Right renal pelvis (tissue), 4 donors: ENCODE measurements at regions not wholly inside any gene's neighbourhood (a gene's known extent, or its start where the extent isn't known, plus 50 kb on each side); places are given as distances from the start of the nearest gene placed in this dataset.

ENCODE experiments used
- DNase-seq, 4 donors: peaks; one replicate each; pipeline ENCODE4 v3.0.0-alpha.2; 2013; ENCODE audit warnings: low read depth in 4 of 4, low spot score in 3 of 4, missing footprints in 1 of 4

GRCh38 chr7:54846273-54846672, 87.3 kb upstream of the SEC61G start:
- no peak for DNase-seq

- no peak for DNase-seq
These were observed 88.9 kb upstream of the SEC61G start for GRCh38 chr7:54847921-54848320.

GRCh38 chr7:54856856-54857255, 97.8 kb upstream of the SEC61G start:
- DNase-seq: no peak

GRCh38 chr7:54857294-54857693, 98.3 kb upstream of the SEC61G start:
- DNase-seq: no peak

GRCh38 chr7:54858008-54858692, 99.1 kb upstream of the SEC61G start:
- DNase-seq: no peak

- no peak for DNase-seq
These were observed 100.1 kb upstream of the SEC61G start for GRCh38 chr7:54859066-54859465.

DNA sequence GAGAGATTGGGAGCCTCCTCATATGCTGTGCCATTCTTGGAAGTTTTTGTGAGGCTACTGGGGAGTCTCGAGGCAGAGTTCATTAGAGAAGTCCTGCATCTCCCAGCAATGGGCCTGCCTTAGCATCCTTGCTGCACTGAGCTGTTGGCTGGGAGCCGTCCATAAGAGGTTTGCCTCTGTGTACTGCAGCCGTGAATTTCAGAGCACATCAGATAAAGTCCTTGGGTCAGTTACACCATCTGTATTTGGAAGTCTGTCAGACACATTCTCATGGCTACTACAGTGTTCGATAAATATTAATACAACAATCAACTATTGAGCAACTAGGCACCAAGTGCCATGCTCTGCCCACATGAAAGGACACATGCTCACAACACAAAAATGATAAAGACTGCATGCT, 100.5 kb upstream of the SEC61G start:
- DNase-seq: no peak

DNA sequence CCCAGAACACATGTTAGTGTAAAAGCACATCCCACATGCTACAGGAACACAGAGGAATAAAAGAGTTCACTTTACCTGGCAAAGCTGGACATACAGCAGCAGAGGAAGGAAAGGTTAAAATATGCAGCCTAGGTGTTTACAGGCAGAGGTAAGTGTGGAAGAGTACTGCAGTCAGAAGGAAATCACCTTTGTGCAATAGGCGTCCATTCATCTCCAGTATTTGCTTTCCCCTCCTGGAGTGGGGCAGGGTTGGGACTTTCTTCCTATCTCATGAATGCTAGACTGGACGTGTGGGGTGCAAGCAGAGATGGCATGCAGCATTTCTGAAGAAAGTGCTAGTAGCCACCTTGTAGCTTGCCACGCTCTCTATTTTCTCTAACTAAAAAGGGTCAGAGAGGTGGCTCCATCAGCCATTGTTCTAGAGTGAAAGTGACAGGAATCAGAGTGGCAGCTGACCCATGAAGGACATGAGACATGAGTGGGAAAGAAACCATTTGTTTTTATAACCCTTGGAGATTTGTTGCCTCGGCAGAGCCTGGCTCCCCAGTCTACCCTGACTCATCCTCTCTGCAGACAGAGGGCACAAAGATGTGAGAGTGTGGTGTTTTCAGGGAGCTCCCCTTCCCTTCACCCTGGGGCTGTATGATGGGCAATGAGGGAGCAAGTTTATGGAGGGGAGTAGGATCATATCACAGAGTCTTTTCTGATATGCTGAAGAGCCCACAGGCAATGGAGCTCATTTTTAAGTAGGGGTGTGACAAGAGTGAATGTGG, 101.2 kb upstream of the SEC61G start:
- DNase-seq: no peak

- no peak for DNase-seq
These were observed 101.8 kb upstream of the SEC61G start for GRCh38 chr7:54860843-54861242.

DNA sequence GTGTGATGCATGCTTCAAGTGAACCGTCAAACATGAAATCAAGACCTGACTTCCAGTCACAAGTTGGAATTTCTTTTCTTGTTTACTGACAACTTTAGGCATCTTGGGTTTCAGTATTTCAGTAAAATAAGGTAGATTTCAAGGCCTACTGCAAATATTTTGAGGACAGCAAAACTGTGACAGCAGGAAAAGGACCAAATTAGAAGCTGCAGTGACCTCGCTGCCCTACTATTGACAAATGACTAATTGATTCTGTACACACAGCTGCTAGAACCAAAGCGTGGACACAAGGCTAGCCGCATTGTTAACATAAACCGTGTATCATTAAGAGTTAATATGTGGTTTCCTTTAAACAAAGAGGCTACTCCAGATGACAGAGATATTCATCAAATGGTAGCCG, 105.7 kb upstream of the SEC61G start:
- no peak for DNase-seq

DNA sequence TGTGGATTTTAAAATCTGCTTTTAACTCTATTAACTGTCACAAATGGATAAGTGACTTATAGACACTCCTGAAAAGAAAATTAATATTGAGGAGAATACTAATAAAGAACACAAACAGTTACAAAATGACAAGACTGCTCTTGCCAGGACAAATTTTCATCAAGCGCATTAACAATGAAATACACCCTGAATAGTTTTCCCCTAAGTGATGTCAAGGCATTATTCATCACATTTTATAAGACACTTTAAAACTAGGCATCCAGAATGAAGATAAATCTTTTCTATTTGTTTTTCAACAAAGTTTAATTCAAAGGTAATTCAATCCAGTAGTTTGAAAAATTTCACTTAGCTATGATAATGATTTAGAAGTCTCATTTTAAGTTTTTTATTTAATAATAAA, 110.5 kb upstream of the SEC61G start:
- no peak for DNase-seq

GRCh38 chr7:54874804-54875203, 115.8 kb upstream of the SEC61G start:
- no peak for DNase-seq

DNA sequence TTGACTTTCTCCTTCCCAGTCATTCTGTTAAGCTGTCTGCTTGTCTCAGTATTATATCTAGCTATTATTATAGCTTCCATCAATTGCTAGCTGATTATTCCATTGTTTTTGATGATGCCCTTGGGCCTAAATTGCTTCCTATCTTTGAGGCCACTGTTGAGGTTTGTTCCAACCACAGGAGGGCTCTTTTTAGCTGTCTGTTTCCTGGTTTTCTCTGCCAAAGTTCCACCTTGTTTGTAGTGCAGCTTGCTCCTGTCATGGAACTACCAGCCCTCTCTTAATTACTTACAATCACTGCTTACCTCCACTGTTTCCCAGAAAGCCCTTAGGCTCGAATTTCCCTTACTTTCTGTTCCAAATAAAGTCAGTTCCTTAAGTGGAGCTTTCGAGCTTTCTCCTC, 118.7 kb upstream of the SEC61G start:
- no peak for DNase-seq

DNA sequence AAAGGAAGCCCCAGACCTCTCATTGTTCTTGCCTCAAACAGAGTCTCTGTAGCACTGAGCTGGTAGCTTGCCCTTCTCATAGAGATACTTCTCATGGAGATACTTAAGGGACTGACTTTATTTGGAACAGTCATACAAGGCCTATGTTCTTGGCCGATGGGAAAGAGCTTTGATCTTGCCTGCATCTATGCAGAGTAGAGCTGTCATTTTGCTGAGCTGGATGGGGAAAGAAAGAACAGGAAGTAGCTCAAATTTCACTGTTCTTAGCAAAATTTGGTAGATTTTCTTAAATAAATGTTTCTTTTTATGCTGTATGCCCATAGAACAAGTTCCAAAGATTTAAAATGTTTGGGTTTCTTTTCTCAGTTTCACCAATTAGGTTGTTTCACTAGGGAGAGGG, 119.3 kb upstream of the SEC61G start:
- no peak for DNase-seq

- no peak for DNase-seq
These were observed 120.8 kb upstream of the SEC61G start for GRCh38 chr7:54879776-54880175.

DNA sequence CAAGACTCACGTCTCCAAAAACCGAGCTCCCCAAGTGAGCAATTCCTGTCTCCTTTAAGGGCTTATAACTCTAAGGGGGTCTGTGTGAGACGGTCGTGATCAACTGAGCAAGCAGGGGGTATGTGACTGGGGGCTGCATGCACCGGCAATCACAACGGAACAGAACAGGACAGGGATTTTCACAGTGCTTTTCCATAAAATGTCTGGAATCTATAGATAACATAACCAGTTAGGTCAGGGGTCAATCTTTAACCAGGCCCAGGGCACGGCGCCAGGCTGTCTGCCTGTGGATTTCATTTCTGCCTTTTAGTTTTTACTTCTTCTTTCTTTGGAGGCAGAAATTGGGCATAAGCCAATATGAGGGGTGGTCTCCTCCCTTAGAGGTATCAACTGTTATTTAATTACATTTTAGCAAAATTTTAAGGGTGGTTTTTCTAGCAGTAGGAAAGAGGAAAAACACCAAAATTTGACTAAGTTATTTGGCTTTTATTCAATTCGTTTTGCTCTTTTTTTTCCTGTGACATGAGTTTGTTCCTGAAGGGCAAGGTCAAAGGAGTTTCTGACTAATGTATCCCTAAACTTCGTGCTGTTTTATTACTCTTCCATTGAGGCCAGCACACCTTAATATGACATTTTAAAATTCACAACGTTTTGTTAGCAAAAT, 121.4 kb upstream of the SEC61G start:
- DNase-seq: no peak

DNA sequence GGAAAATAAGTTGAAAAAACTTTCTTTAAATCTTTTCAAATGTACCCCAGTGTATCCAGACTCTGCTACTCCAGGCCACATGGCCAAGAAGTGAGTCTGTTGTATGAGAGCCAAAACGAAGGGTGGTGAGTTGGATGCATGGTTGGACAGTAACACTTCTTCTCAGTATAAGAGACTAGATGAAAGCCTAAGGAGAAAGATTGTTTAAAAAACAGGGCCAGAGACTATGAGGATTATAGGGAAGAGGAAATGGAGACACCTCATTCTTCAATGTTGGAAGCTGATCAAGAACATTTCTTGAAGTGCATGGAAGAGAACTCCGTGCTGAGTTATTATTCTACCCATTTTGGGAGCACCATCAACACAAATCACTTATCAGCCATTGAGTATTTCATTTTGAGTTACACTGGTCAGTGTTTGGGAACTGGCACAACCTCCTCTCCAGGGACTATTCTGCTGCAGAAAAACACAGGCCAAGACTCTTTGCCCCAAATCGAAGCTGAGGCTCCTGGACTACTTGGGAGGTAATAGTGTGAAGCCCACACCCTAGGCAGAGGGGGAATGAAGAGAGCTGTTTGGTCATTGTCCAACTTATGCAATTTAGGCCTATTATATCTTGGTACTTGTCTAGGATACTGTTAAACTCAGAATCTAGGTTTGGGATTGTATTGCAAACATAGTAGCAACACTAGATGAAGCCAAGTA, 123.0 kb upstream of the SEC61G start:
- DNase-seq: no peak

DNA sequence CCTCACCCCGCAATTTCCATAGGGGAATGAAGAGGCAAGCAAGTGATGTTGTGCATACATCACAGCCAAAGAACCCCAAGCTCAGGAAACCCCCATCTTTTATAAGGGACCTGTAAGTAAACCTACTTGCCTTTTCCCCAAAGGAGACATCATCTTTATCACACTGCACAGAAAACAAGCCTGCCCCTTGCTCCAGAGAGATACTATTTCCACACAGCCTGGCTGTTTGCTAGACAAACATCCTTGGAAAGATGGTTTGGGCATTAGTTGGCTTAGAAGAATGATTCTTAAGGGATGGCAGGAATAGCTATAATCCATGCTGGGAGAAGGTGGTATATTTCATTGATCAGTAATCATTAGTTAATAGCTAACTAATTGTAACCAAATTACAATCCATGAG, 123.7 kb upstream of the SEC61G start:
- DNase-seq: no peak

GRCh38 chr7:54883576-54883975, 124.6 kb upstream of the SEC61G start:
- DNase-seq: no peak

DNA sequence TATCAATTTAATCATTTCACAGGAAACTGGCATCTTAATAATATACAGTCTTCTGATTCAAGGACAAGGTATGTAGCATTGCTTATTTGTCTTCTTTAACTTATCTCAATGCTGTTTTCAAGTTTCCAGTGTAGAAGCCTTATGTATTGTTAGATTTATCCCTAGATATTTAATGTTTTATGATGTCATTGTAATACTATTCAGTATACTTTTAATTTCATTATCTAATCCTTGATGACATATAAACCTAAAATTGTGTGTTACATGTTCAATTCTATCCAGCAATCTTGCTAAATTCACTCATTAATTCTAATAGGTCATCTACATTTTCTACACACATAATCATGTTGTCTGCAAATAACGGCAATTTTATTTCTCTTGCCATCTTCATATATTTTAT, 126.3 kb upstream of the SEC61G start:
- no peak for DNase-seq

- DNase-seq: no peak
These were observed 129.2 kb upstream of the SEC61G start for GRCh38 chr7:54888067-54888733.
